MCF 10A (cell line): ENCODE measurements at regions not wholly inside any gene's neighbourhood (a gene's known extent, or its start where the extent isn't known, plus 50 kb on each side); places are given as distances from the start of the nearest gene placed in this dataset.

Experiments
- BruUV-seq: library from RNA; stranded (reverse); fragments of 400-500 nt; replicated peaks from 2 replicates; lab custom pipeline; 2021; lab: Mats Ljungman, UMichigan
- CTCF ChIA-PET: fragments of 300-600 bp; sonication (Branson Sonifier 250); formaldehyde crosslinking; extraction: SDS; loops from one replicate; lab custom pipeline; 2021; ENCODE audit warnings: antibody characterized with exemption, inconsistent platforms; lab: Yijun Ruan, JAX
- POLR2A ChIA-PET: fragments of 300-600, 350-650 bp; sonication (Branson Sonifier 250); formaldehyde crosslinking; extraction: SDS; loops from one replicate; lab custom pipeline; 2020; ENCODE audit warnings: antibody characterized with exemption, inconsistent platforms; lab: Yijun Ruan, JAX
- DNase-seq: peaks from one replicate; pipeline ENCODE4 v3.0.0-alpha.2; 2018; ENCODE audit not compliant: unreplicated experiment
- H3K27ac Mint-ChIP-seq: one replicate; pipeline ENCODE4 v1.8.0; 2022; ENCODE audit warnings: mild to moderate bottlenecking, low read depth, mixed read lengths; ENCODE audit not compliant: unreplicated experiment
- H3K27me3 Mint-ChIP-seq: one replicate; pipeline ENCODE4 v1.8.0; 2022; ENCODE audit warnings: mixed read lengths; ENCODE audit not compliant: insufficient read depth, unreplicated experiment
- H3K36me3 Mint-ChIP-seq: one replicate; pipeline ENCODE4 v1.8.0; 2022; ENCODE audit warnings: mild to moderate bottlenecking, moderate library complexity, mixed read lengths; ENCODE audit not compliant: insufficient read depth, unreplicated experiment
- H3K4me1 Mint-ChIP-seq: one replicate; pipeline ENCODE4 v1.8.0; 2022; ENCODE audit warnings: mixed read lengths; ENCODE audit not compliant: insufficient read depth, unreplicated experiment
- H3K4me3 Mint-ChIP-seq: one replicate; pipeline ENCODE4 v1.8.0; 2022; ENCODE audit warnings: mild to moderate bottlenecking, moderate library complexity, mixed read lengths; ENCODE audit not compliant: unreplicated experiment
- H3K9me3 Mint-ChIP-seq: one replicate; pipeline ENCODE4 v1.8.0; 2022; ENCODE audit warnings: mixed read lengths; ENCODE audit not compliant: unreplicated experiment
- CTCF ChIP-seq: fragments of 200-600 bp; IDR thresholded peaks from one replicate; pipeline ENCODE4 v1.8.0; 2022; ENCODE audit warnings: antibody characterized with exemption, mild to moderate bottlenecking; ENCODE audit not compliant: unreplicated experiment
- intact Hi-C: fragments of 100-400 bp; cut with micrococcal nuclease; formaldehyde crosslinking; loops from 2 replicates; pipeline ENCODE4 v1.14.1; 2022

GRCh38 chr2:138212434-138212833 lies 248.2 kb downstream of the HNMT start:
- Mint-ChIP-seq H3K4me1 (peaks cover 4% of the 10 kb centered on the region), H3K27ac (no peak overlapping the region), H3K27me3 (no peaks in the 10 kb centered on the region), H3K9me3 (no peaks in the 10 kb centered on the region), H3K4me3 (no peak overlapping the region), H3K36me3 (no peaks in the 10 kb centered on the region)
- no peak for DNase-seq
- TF ChIP-seq CTCF: no peak
- no TSS peak for BruUV-seq
- ChIA-PET POLR2A (no interaction called here), CTCF (interaction anchor here (0.6 kb wide), 1 partner anchor 14 kb away, joined by 3 read pairs; no protein-coding TSS in a partner anchor)
- intact Hi-C loops: no loop called here

- Mint-ChIP-seq H3K4me3 (no peak overlapping the region), H3K27ac (no peak overlapping the region), H3K9me3 (no peaks in the 10 kb centered on the region), H3K36me3 (no peaks in the 10 kb centered on the region), H3K4me1 (no peaks in the 10 kb centered on the region), H3K27me3 (no peaks in the 10 kb centered on the region)
- no TSS peak for BruUV-seq
- POLR2A ChIA-PET: no interaction called here
- no peak for DNase-seq
- CTCF ChIA-PET: no interaction called here
- TF ChIP-seq CTCF: no peak
- intact Hi-C loops: no loop called here
Observed at GRCh38 chr2:138213084-138213483, 248.8 kb downstream of the HNMT start.

GRCh38 chr2:138213624-138214023 lies 249.4 kb downstream of the HNMT start:
- no peak for TF ChIP-seq CTCF
- Mint-ChIP-seq H3K4me1 (no peaks in the 10 kb centered on the region), H3K27ac (no peak overlapping the region), H3K4me3 (no peak overlapping the region), H3K9me3 (no peaks in the 10 kb centered on the region), H3K36me3 (no peaks in the 10 kb centered on the region), H3K27me3 (no peaks in the 10 kb centered on the region)
- BruUV-seq: no TSS peak
- ChIA-PET CTCF (no interaction called here), POLR2A (interaction anchor here (0.6 kb wide), 1 partner anchor 601 kb away, joined by 3 read pairs; no protein-coding TSS in a partner anchor)
- intact Hi-C loops: no loop called here
- DNase-seq: no peak

GRCh38 chr2:138215958-138216357 lies 251.7 kb downstream of the HNMT start:
- no peaks in the 10 kb centered on the region for H3K9me3 Mint-ChIP-seq
- intact Hi-C loops: no loop called here
- H3K27ac Mint-ChIP-seq: no peak overlapping the region
- CTCF ChIA-PET: interaction anchor here (0.9 kb wide), 2 partner anchors 11 to 49 kb away, joined by 4 read pairs; no protein-coding TSS in a partner anchor
- H3K4me3 Mint-ChIP-seq: no peak overlapping the region
- no peaks in the 10 kb centered on the region for H3K27me3 Mint-ChIP-seq
- DNase-seq: no peak
- no TSS peak for BruUV-seq
- H3K36me3 Mint-ChIP-seq: no peaks in the 10 kb centered on the region
- no peaks in the 10 kb centered on the region for H3K4me1 Mint-ChIP-seq
- TF ChIP-seq CTCF: no peak
- POLR2A ChIA-PET: no interaction called here
